B cell (primary cell): ENCODE measurements at regions not wholly inside any gene's neighbourhood (a gene's known extent, or its start where the extent isn't known, plus 50 kb on each side); places are given as distances from the start of the nearest gene placed in this dataset.

Experiments
- CTCF ChIP-seq: fragments of 200-600 bp; IDR thresholded peaks from one replicate; pipeline ENCODE4 v1.8.0; 2022; ENCODE audit warnings: antibody characterized with exemption, mild to moderate bottlenecking
- EZH2 ChIP-seq: IDR thresholded peaks from 2 replicates; pipeline ENCODE4 v1.6.1; 2012; ENCODE audit warnings: borderline replicate concordance, low read depth, mild to moderate bottlenecking, moderate library complexity, low read length; ENCODE audit not compliant: insufficient read depth, poor library complexity, severe bottlenecking

- TF ChIP-seq CTCF, result no peak
- TF ChIP-seq EZH2, result no peak
Measured at GRCh38 chr2:129070663-129071062, 752.0 kb upstream of the HS6ST1 start.
